Keratinocyte (primary cell): ENCODE measurements at regions not wholly inside any gene's neighbourhood (a gene's known extent, or its start where the extent isn't known, plus 50 kb on each side); places are given as distances from the start of the nearest gene placed in this dataset.

ENCODE experiments used
- DNase-seq: peaks from one replicate; pipeline ENCODE4 v3.0.0-alpha.2; 2011; ENCODE audit warnings: low read depth, missing footprints, low spot score
- FAIRE-seq: peaks from 2 replicates; lab custom pipeline; 2011; peaks lifted over from hg19 to GRCh38; lab: Jason Lieb, UNC
- H2AFZ ChIP-seq: 2 replicates; pipeline ENCODE4 v1.6.0; 2012; ENCODE audit warnings: low read length, control low read depth, inconsistent platforms; ENCODE audit not compliant: control insufficient read depth
- H3K27ac ChIP-seq: 2 replicates; pipeline ENCODE4 v1.5.1; 2011; ENCODE audit warnings: low read length; ENCODE audit not compliant: control insufficient read depth, insufficient read depth
- H3K27me3 ChIP-seq: 3 replicates; pipeline ENCODE4 v1.6.0; 2011; ENCODE audit warnings: low read length; ENCODE audit not compliant: control insufficient read depth, insufficient read depth; ENCODE audit errors: extremely low read depth
- H3K36me3 ChIP-seq, 2 experiments: 2 replicates in 1 of 2; 3 replicates in 1 of 2; pipeline ENCODE4 v1.5.1; 2011; ENCODE audit warnings: low read length in 2 of 2, mild to moderate bottlenecking in 1 of 2; ENCODE audit not compliant: control insufficient read depth in 2 of 2, insufficient read depth in 2 of 2; ENCODE audit errors: extremely low read depth in 1 of 2
- H3K4me1 ChIP-seq: 3 replicates; pipeline ENCODE4 v1.5.1; 2011; ENCODE audit warnings: low read length; ENCODE audit not compliant: control insufficient read depth, insufficient read depth; ENCODE audit errors: extremely low read depth
- H3K4me2 ChIP-seq: 3 replicates; pipeline ENCODE4 v1.6.0; 2011; ENCODE audit warnings: low read depth, low read length; ENCODE audit not compliant: control insufficient read depth, insufficient read depth; ENCODE audit errors: extremely low read depth
- H3K4me3 ChIP-seq, 3 experiments: fragments of 200-600 bp in 1 of 3; sonication (generic) in 1 of 3; 2 replicates in 2 of 3; 3 replicates in 1 of 3; pipeline ENCODE4 v1.5.1; 2011 to 2016; ENCODE audit warnings: low read length in 3 of 3, mild to moderate bottlenecking in 3 of 3, control low read depth in 2 of 3, inconsistent platforms in 1 of 3, low read depth in 1 of 3, mixed read lengths in 1 of 3, mixed run types in 1 of 3, moderate library complexity in 1 of 3; ENCODE audit not compliant: control insufficient read depth in 2 of 3, insufficient read depth in 2 of 3; ENCODE audit errors: extremely low read depth in 1 of 3
- H3K79me2 ChIP-seq: 2 replicates; pipeline ENCODE4 v1.6.0; 2012; ENCODE audit warnings: low read length; ENCODE audit not compliant: control insufficient read depth, insufficient read depth
- H3K9ac ChIP-seq: 3 replicates; pipeline ENCODE4 v1.6.0; 2011; ENCODE audit warnings: low read length; ENCODE audit not compliant: control insufficient read depth, insufficient read depth; ENCODE audit errors: extremely low read depth
- H3K9me1 ChIP-seq: 3 replicates; pipeline ENCODE4 v1.6.0; 2011; ENCODE audit warnings: low read length; ENCODE audit not compliant: control insufficient read depth, insufficient read depth; ENCODE audit errors: extremely low read depth
- H3K9me3 ChIP-seq: 2 replicates; pipeline ENCODE4 v1.5.1; 2012; ENCODE audit warnings: low read depth, low read length; ENCODE audit not compliant: control insufficient read depth
- H4K20me1 ChIP-seq: 3 replicates; pipeline ENCODE4 v1.6.0; 2011; ENCODE audit warnings: low read length; ENCODE audit not compliant: control insufficient read depth, insufficient read depth; ENCODE audit errors: extremely low read depth
- EZH2 ChIP-seq: IDR thresholded peaks from one replicate; pipeline ENCODE4 v1.6.1; 2012; ENCODE audit warnings: inconsistent platforms, mild to moderate bottlenecking, low read length, moderate library complexity
- dilution Hi-C: fragments of 300-500 bp; cut with MboI; formaldehyde crosslinking; loops from one replicate; pipeline ENCODE4 v1.7.0; 2020; ENCODE audit warnings: low sequenced_read_pairs; ENCODE audit not compliant: extremely low pct_ligation_motif_present
- TF ChIP-seq, protein P1 (sequence below), 3 experiments: IDR thresholded peaks in 1 of 3; conservative IDR thresholded peaks in 1 of 3; optimal IDR thresholded peaks in 1 of 3; 2 replicates in 2 of 3; 3 replicates in 1 of 3; pipeline versions ENCODE3 to v1.5.1; 2011; ENCODE audit warnings: low read length in 3 of 3, mild to moderate bottlenecking in 3 of 3, moderate library complexity in 2 of 3, control low read depth in 1 of 3, inconsistent platforms in 1 of 3; ENCODE audit not compliant: insufficient read depth in 2 of 3; ENCODE audit errors: extremely low read depth in 1 of 3

DNA sequence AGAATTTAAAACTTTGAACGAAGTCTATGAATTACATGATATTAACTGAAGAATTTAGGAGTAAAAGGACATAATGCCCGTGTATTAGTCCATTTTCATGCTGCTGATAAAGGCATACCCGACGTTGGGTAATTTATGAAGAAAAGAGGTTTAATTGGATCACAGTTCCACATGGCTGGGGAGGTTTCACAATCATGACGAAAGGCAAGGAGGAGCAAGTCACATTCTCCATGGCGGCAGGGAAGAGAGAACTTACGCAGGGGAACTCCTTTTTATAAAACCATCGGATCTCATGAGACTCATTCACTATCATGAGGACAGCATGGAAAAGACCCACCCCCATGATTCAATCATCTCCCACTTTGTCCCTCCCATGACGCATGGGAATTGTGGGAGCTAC is 210.6 kb downstream of the CD83 start:
- DNase-seq (no peak), FAIRE-seq (no peak)
- no peaks in the 10 kb centered on the region for H3K9me3 ChIP-seq
- H3K27me3 ChIP-seq = no peaks in the 10 kb centered on the region
- H3K4me3 ChIP-seq = no peak overlapping the region
- H3K9me1 ChIP-seq = no peaks in the 10 kb centered on the region
- no peaks in the 10 kb centered on the region for H4K20me1 ChIP-seq
- no peak overlapping the region for H3K4me2 ChIP-seq
- no peaks in the 10 kb centered on the region for H3K4me1 ChIP-seq
- TF ChIP-seq EZH2 = no peak
- TF ChIP-seq, protein P1, sequence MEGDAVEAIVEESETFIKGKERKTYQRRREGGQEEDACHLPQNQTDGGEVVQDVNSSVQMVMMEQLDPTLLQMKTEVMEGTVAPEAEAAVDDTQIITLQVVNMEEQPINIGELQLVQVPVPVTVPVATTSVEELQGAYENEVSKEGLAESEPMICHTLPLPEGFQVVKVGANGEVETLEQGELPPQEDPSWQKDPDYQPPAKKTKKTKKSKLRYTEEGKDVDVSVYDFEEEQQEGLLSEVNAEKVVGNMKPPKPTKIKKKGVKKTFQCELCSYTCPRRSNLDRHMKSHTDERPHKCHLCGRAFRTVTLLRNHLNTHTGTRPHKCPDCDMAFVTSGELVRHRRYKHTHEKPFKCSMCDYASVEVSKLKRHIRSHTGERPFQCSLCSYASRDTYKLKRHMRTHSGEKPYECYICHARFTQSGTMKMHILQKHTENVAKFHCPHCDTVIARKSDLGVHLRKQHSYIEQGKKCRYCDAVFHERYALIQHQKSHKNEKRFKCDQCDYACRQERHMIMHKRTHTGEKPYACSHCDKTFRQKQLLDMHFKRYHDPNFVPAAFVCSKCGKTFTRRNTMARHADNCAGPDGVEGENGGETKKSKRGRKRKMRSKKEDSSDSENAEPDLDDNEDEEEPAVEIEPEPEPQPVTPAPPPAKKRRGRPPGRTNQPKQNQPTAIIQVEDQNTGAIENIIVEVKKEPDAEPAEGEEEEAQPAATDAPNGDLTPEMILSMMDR (optimal IDR thresholded peaks at IDR 0.05 in 1 of 3, IDR thresholded peaks at IDR 0.05 in 1 of 3, conservative IDR thresholded peaks at IDR 0.05 in 1 of 3; ENCODE audit: extremely low read depth in 1 of 3, insufficient read depth in 2 of 3, low read length in 3 of 3) = no peak
- dilution Hi-C loops = no loop called here
- H3K27ac ChIP-seq = no peak overlapping the region
- H2AFZ ChIP-seq = no peak overlapping the region
- no peaks in the 10 kb centered on the region for H3K36me3 ChIP-seq
- no peaks in the 10 kb centered on the region for H3K79me2 ChIP-seq
- no peak overlapping the region for H3K9ac ChIP-seq

DNA sequence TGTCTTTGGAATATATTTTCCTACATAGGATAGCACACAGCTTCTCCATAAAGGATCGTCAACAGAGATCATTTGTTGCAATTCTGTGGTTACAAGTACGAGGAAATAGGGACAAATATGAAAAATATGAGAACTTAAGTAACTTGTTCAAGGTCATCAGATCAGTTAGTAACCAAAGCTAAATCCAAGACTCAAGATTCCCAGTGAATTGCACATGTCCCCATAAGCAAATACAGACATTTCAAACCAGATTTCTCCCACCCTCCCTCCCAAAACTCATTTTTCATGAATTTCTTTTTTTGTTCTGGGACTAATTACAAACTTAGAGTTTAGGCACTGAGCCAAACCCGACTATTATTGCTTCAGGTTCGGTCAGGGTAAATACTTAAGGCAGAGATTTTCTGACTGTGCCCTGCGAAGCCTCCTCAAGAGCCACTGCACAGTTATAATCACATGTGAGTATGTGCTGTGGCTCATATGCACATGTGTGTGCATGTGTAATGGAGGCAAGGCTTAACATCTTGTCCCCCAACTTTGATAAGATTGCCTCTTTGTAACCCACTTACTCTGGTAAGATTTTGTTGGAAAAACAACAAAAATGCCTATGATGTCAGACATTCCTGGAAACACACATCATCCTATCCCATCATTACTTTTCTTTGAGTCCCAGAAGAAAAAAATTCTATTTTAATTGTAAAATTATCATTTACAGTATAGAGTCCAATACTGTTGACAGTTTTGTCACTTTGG is 216.2 kb downstream of the CD83 start:
- H3K27ac ChIP-seq = no peak overlapping the region
- no peak overlapping the region for H3K4me2 ChIP-seq
- TF ChIP-seq, protein P1 (optimal IDR thresholded peaks at IDR 0.05 in 1 of 3, IDR thresholded peaks at IDR 0.05 in 1 of 3, conservative IDR thresholded peaks at IDR 0.05 in 1 of 3; ENCODE audit: extremely low read depth in 1 of 3, insufficient read depth in 2 of 3, low read length in 3 of 3) = no peak
- TF ChIP-seq EZH2 = no peak
- no peak overlapping the region for H3K4me3 ChIP-seq
- H3K9ac ChIP-seq = no peak overlapping the region
- H3K9me3 ChIP-seq = no peaks in the 10 kb centered on the region
- no peak for DNase-seq
- H3K36me3 ChIP-seq = no peaks in the 10 kb centered on the region
- no peaks in the 10 kb centered on the region for H3K4me1 ChIP-seq
- H3K9me1 ChIP-seq = no peaks in the 10 kb centered on the region
- H4K20me1 ChIP-seq = no peaks in the 10 kb centered on the region
- FAIRE-seq = no peak
- no peak overlapping the region for H2AFZ ChIP-seq
- no peaks in the 10 kb centered on the region for H3K27me3 ChIP-seq
- no peaks in the 10 kb centered on the region for H3K79me2 ChIP-seq
- dilution Hi-C loops = no loop called here
